ENCODE measurements at regions not wholly inside any gene's neighbourhood (a gene's known extent, or its start where the extent isn't known, plus 50 kb on each side); places are given as distances from the start of the nearest gene placed in this dataset.

DNA sequence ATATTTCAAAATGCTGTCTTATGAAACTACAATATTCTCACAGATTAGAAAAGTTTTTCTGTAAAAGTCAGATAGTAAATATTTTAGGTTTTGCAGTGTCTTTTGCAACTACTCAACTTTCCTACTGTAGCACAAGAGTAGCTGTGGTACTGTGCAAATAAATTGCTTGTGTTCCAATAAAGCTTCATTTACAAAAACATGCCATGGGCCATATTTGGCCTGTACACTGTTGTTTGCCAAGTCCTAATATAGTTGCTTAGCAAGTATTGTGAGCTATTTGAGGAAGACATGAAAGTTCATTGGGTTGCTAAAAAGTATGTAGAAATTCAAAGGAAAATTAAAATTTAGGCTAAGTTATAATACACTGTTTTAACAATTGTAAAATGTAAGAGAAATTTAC, 80.0 kb downstream of the TFPI2 start:
- Mint-ChIP-seq H3K9me3 (no peaks in the 10 kb centered on the region), H3K27ac (no peak overlapping the region), H3K27me3 (ENCODE audit: low read depth) (no peaks in the 10 kb centered on the region), H3K4me1 (no peaks in the 10 kb centered on the region), H3K4me3 (no peak overlapping the region), H3K36me3 (ENCODE audit: insufficient read depth in 1 of 3, low read depth in 3 of 3) (no peaks in the 10 kb centered on the region; a peak in 1 of 7 replicates)
- Histone ChIP-seq H2BK120ac (ENCODE audit: low read depth, low read length, poor library complexity, severe bottlenecking) (no peak overlapping the region), H2BK5ac (ENCODE audit: insufficient read length, low read length) (no peak overlapping the region), H3K27me3 (ENCODE audit: insufficient read depth, low read length) (no peaks in the 10 kb centered on the region), H2BK12ac (ENCODE audit: insufficient read length, low read depth, low read length) (no peak overlapping the region), H2AK5ac (ENCODE audit: insufficient read length, low read length) (no peak overlapping the region), H3K56ac (ENCODE audit: insufficient read length, low read depth, low read length) (no peak overlapping the region), H3K9me3 (ENCODE audit: control insufficient read depth, low read depth, low read length) (no peaks in the 10 kb centered on the region), H3T11ph (ENCODE audit: low read length) (no peak overlapping the region), H3K27ac (ENCODE audit: insufficient read length, low read depth, low read length) (no peak overlapping the region), H3K4ac (ENCODE audit: low read depth, low read length) (no peak overlapping the region), H3K18ac (ENCODE audit: insufficient read length, low read depth, low read length) (no peak overlapping the region), H4K20me1 (ENCODE audit: control insufficient read depth, insufficient read depth, insufficient read length) (no peaks in the 10 kb centered on the region), H2BK15ac (ENCODE audit: low read depth, low read length) (no peak overlapping the region), H2BK20ac (ENCODE audit: low read depth, low read length, poor library complexity, severe bottlenecking) (no peak overlapping the region), H3K4me1 (ENCODE audit: insufficient read depth, low read length) (no peaks in the 10 kb centered on the region), H3K4me2 (ENCODE audit: insufficient read depth, insufficient read length, low read length) (no peak overlapping the region), H3K79me1 (ENCODE audit: insufficient read depth, low read depth, low read length, poor library complexity, severe bottlenecking) (no peaks in the 10 kb centered on the region), H4K91ac (ENCODE audit: insufficient read length, low read depth, low read length) (no peak overlapping the region), H3K23ac (ENCODE audit: insufficient read length, low read depth, low read length) (no peak overlapping the region), H4K8ac (replicated peaks; ENCODE audit: insufficient read length, low read depth, low read length) (no peak overlapping the region), H3K9ac (ENCODE audit: extremely low read depth, insufficient read length, low read length) (no peak overlapping the region), H3K14ac (ENCODE audit: insufficient read depth, low read length) (no peak overlapping the region), H3K23me2 (ENCODE audit: insufficient read length, low read depth, low read length, poor library complexity, severe bottlenecking) (no peaks in the 10 kb centered on the region), H3K79me2 (ENCODE audit: insufficient read depth, low read length) (no peaks in the 10 kb centered on the region), H2AFZ (ENCODE audit: low read length) (no peak overlapping the region), H4K5ac (ENCODE audit: insufficient read length, low read depth, low read length) (no peak overlapping the region)
- no peak for DNase-seq
- TF ChIP-seq, protein P1, sequence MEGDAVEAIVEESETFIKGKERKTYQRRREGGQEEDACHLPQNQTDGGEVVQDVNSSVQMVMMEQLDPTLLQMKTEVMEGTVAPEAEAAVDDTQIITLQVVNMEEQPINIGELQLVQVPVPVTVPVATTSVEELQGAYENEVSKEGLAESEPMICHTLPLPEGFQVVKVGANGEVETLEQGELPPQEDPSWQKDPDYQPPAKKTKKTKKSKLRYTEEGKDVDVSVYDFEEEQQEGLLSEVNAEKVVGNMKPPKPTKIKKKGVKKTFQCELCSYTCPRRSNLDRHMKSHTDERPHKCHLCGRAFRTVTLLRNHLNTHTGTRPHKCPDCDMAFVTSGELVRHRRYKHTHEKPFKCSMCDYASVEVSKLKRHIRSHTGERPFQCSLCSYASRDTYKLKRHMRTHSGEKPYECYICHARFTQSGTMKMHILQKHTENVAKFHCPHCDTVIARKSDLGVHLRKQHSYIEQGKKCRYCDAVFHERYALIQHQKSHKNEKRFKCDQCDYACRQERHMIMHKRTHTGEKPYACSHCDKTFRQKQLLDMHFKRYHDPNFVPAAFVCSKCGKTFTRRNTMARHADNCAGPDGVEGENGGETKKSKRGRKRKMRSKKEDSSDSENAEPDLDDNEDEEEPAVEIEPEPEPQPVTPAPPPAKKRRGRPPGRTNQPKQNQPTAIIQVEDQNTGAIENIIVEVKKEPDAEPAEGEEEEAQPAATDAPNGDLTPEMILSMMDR (conservative IDR thresholded peaks at IDR 0.05): no peak

Measured in H9 (cell line).